CD4-positive, alpha-beta T cell treated with Interferon alpha-2 for 1 hour (primary cell): ENCODE measurements at regions not wholly inside any gene's neighbourhood (a gene's known extent, or its start where the extent isn't known, plus 50 kb on each side); places are given as distances from the start of the nearest gene placed in this dataset.

ENCODE experiments used
- DNase-seq, 2 donors: peaks; one replicate each; pipeline ENCODE4 v3.0.0-alpha.2; 2020 to 2022

GRCh38 chr10:44083719-44084400, 301.0 kb downstream of the CXCL12 start:
- no peak for DNase-seq

- no peak for DNase-seq
Measured at GRCh38 chr10:44071479-44071878, 313.4 kb downstream of the CXCL12 start.

- no peak for DNase-seq
Measured at GRCh38 chr10:44070282-44070681, 314.6 kb downstream of the CXCL12 start.

GRCh38 chr10:44069573-44069972, 315.3 kb downstream of the CXCL12 start:
- DNase-seq = no peak

GRCh38 chr10:44068716-44069482, 316.0 kb downstream of the CXCL12 start:
- DNase-seq = no peak

GRCh38 chr10:44067432-44067831, 317.5 kb downstream of the CXCL12 start:
- DNase-seq = no peak

GRCh38 chr10:44066527-44067255, 318.2 kb downstream of the CXCL12 start:
- DNase-seq = no peak

GRCh38 chr10:44065788-44066526, 318.9 kb downstream of the CXCL12 start:
- no peak for DNase-seq

GRCh38 chr10:44064987-44065787, 319.7 kb downstream of the CXCL12 start:
- DNase-seq = no peak

GRCh38 chr10:44064317-44064716, 320.6 kb downstream of the CXCL12 start:
- no peak for DNase-seq

GRCh38 chr10:44063686-44064085, 321.2 kb downstream of the CXCL12 start:
- no peak for DNase-seq

GRCh38 chr10:44060719-44061118, 324.2 kb downstream of the CXCL12 start:
- no peak for DNase-seq

GRCh38 chr10:44060221-44060620, 324.7 kb downstream of the CXCL12 start:
- DNase-seq = no peak

GRCh38 chr10:44058259-44058658, 326.6 kb downstream of the CXCL12 start:
- no peak for DNase-seq

GRCh38 chr10:44056967-44057805, 327.7 kb downstream of the CXCL12 start:
- DNase-seq = no peak

- no peak for DNase-seq
Measured at GRCh38 chr10:44056206-44056605, 328.7 kb downstream of the CXCL12 start.

- DNase-seq = no peak
Measured at GRCh38 chr10:44054046-44054445, 330.9 kb downstream of the CXCL12 start.

- no peak for DNase-seq
Measured at GRCh38 chr10:44053391-44053790, 331.5 kb downstream of the CXCL12 start.

- no peak for DNase-seq
Measured at GRCh38 chr10:44051584-44052385, 333.1 kb downstream of the CXCL12 start.

- DNase-seq = no peak
Measured at GRCh38 chr10:44051091-44051490, 333.8 kb downstream of the CXCL12 start.
